ENCODE measurements at regions not wholly inside any gene's neighbourhood (a gene's known extent, or its start where the extent isn't known, plus 50 kb on each side); places are given as distances from the start of the nearest gene placed in this dataset.

DNA sequence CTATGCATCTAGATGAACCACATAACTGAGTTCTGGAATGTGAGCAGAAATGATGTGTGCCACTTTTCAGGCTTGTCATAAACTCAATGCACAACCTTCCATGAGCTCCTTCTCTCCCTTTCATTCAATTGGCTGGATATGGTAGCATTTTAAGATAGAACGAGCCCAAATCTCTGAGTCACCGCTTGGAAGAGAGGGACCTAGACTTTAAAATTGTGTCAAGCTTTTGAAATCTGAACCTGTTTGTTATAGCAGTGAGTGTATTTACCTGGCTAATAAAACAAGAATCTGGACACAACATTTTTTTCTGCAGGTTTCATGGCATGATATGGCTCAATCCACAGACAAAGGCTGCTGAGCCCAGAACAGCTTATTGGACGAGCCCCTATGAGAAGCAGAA is 297.8 kb upstream of the SPRED2 start:
- ChIA-PET CTCF (interaction anchor here (0.8 to 2.0 kb wide), 2 partner anchors 8 to 699 kb away, joined by 3 to 9 read pairs; no protein-coding TSS in a partner anchor), POLR2A (no interaction called here)
- Histone ChIP-seq H3K9me3 (no peaks in the 10 kb centered on the region), H3K9me2 (no peaks in the 10 kb centered on the region), H3K27ac (ENCODE audit: low read depth in 2 of 2, low read length in 1 of 2) (no peak overlapping the region), H3F3A (replicated peaks; ENCODE audit: insufficient read depth) (no peaks in the 10 kb centered on the region), H3K9ac (no peak overlapping the region), H2AFZ (ENCODE audit: low read depth) (no peak overlapping the region), H4K20me1 (ENCODE audit: insufficient read depth) (no peaks in the 10 kb centered on the region), H3K4me2 (no peak overlapping the region), H3K4me1 (ENCODE audit: control insufficient read depth in 1 of 2, insufficient read depth in 2 of 2, low read depth in 1 of 2, low read length in 1 of 2) (no peaks in the 10 kb centered on the region), H3K4me3 (ENCODE audit: low read depth in 2 of 2, low read length in 1 of 2) (no peak overlapping the region), H3K36me3 (replicated peaks in 1 of 2; ENCODE audit: control insufficient read depth in 1 of 2, insufficient read depth in 2 of 2, low read length in 1 of 2) (no peaks in the 10 kb centered on the region), H3K27me3 (ENCODE audit: insufficient read depth) (no peaks in the 10 kb centered on the region; the same call in 1 of the 2 replicates), H3K79me2 (ENCODE audit: insufficient read depth) (no peaks in the 10 kb centered on the region)
- no peak for DNase-seq
- TF ChIP-seq, protein P1, sequence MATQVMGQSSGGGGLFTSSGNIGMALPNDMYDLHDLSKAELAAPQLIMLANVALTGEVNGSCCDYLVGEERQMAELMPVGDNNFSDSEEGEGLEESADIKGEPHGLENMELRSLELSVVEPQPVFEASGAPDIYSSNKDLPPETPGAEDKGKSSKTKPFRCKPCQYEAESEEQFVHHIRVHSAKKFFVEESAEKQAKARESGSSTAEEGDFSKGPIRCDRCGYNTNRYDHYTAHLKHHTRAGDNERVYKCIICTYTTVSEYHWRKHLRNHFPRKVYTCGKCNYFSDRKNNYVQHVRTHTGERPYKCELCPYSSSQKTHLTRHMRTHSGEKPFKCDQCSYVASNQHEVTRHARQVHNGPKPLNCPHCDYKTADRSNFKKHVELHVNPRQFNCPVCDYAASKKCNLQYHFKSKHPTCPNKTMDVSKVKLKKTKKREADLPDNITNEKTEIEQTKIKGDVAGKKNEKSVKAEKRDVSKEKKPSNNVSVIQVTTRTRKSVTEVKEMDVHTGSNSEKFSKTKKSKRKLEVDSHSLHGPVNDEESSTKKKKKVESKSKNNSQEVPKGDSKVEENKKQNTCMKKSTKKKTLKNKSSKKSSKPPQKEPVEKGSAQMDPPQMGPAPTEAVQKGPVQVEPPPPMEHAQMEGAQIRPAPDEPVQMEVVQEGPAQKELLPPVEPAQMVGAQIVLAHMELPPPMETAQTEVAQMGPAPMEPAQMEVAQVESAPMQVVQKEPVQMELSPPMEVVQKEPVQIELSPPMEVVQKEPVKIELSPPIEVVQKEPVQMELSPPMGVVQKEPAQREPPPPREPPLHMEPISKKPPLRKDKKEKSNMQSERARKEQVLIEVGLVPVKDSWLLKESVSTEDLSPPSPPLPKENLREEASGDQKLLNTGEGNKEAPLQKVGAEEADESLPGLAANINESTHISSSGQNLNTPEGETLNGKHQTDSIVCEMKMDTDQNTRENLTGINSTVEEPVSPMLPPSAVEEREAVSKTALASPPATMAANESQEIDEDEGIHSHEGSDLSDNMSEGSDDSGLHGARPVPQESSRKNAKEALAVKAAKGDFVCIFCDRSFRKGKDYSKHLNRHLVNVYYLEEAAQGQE (IDR thresholded peaks at IDR 0.05; ENCODE audit: low read depth, low read length), result no peak
- TF ChIP-seq SMC3 (IDR thresholded peaks at IDR 0.05; ENCODE audit: low read depth, low read length) (no peak), YY1 (IDR thresholded peaks at IDR 0.05; ENCODE audit: low read depth) (no peak), TCF12 (IDR thresholded peaks at IDR 0.05) (no peak), FOSL2 (IDR thresholded peaks at IDR 0.05; ENCODE audit: borderline replicate concordance, low read depth) (no peak), NFIC (IDR thresholded peaks at IDR 0.05; ENCODE audit: borderline replicate concordance) (no peak), RCOR1 (IDR thresholded peaks at IDR 0.05; ENCODE audit: low read length) (no peak), ZBTB33 (IDR thresholded peaks at IDR 0.05; ENCODE audit: borderline replicate concordance, low read depth) (no peak), CHD2 (IDR thresholded peaks at IDR 0.05; ENCODE audit: low read length, partially characterized antibody) (no peak), CTCF (IDR thresholded peaks at IDR 0.05) (no peak), FOXM1 (IDR thresholded peaks at IDR 0.05; ENCODE audit: low read depth) (no peak), TEAD4 (IDR thresholded peaks at IDR 0.05; ENCODE audit: borderline replicate concordance, insufficient read depth) (no peak), RXRA (IDR thresholded peaks at IDR 0.05; ENCODE audit: borderline replicate concordance, low read depth) (no peak), PBX3 (IDR thresholded peaks at IDR 0.05) (no peak)
- TF ChIP-seq, protein P2, sequence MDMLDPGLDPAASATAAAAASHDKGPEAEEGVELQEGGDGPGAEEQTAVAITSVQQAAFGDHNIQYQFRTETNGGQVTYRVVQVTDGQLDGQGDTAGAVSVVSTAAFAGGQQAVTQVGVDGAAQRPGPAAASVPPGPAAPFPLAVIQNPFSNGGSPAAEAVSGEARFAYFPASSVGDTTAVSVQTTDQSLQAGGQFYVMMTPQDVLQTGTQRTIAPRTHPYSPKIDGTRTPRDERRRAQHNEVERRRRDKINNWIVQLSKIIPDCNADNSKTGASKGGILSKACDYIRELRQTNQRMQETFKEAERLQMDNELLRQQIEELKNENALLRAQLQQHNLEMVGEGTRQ (IDR thresholded peaks at IDR 0.05; ENCODE audit: borderline replicate concordance, low read depth, low read length), result no peak
- TF ChIP-seq, protein P3, sequence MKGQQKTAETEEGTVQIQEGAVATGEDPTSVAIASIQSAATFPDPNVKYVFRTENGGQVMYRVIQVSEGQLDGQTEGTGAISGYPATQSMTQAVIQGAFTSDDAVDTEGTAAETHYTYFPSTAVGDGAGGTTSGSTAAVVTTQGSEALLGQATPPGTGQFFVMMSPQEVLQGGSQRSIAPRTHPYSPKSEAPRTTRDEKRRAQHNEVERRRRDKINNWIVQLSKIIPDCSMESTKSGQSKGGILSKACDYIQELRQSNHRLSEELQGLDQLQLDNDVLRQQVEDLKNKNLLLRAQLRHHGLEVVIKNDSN (IDR thresholded peaks at IDR 0.05; ENCODE audit: borderline replicate concordance, low read depth), result no peak
- TF ChIP-seq, protein P4, sequence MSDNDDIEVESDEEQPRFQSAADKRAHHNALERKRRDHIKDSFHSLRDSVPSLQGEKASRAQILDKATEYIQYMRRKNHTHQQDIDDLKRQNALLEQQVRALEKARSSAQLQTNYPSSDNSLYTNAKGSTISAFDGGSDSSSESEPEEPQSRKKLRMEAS (IDR thresholded peaks at IDR 0.05; ENCODE audit: low read depth), result no peak
- 31% methylated on average over 3 of the region's 3 CpGs for WGBS (ENCODE audit: low lambda C conversion rate)
